PFSK-1 (cell line): ENCODE measurements at regions not wholly inside any gene's neighbourhood (a gene's known extent, or its start where the extent isn't known, plus 50 kb on each side); places are given as distances from the start of the nearest gene placed in this dataset.

Source experiments
- FOXP2 ChIP-seq: optimal IDR thresholded peaks from 2 replicates; pipeline ENCODE3; 2011; ENCODE audit warnings: borderline replicate concordance, control low read depth, inconsistent platforms; ENCODE audit not compliant: insufficient read depth; ENCODE audit errors: extremely low read length, extremely low read depth
- POLR2AphosphoS5 ChIP-seq: IDR thresholded peaks from 2 replicates; pipeline ENCODE4 v1.6.1; 2012; ENCODE audit warnings: low read depth, mild to moderate bottlenecking, control low read depth, low read length, moderate library complexity
- SIN3A ChIP-seq: IDR thresholded peaks from 2 replicates; pipeline ENCODE4 v1.6.1; 2012; ENCODE audit warnings: mild to moderate bottlenecking, low read length, moderate library complexity, borderline replicate concordance; ENCODE audit not compliant: insufficient read depth
- TAF1 ChIP-seq: IDR thresholded peaks from 2 replicates; pipeline ENCODE4 v1.6.1; 2012; ENCODE audit warnings: low read length, control low read depth, borderline replicate concordance; ENCODE audit not compliant: insufficient read depth
- TF ChIP-seq, protein P1 (sequence below), 2 experiments: IDR thresholded peaks; 2 replicates each; pipeline versions ENCODE4 v1.6.1 to v1.8.0; 2011 to 2012; ENCODE audit warnings: low read depth in 2 of 2, low read length in 2 of 2, control low read depth in 1 of 2, inconsistent platforms in 1 of 2, mild to moderate bottlenecking in 1 of 2, moderate library complexity in 1 of 2; ENCODE audit not compliant: insufficient read depth in 1 of 2

DNA sequence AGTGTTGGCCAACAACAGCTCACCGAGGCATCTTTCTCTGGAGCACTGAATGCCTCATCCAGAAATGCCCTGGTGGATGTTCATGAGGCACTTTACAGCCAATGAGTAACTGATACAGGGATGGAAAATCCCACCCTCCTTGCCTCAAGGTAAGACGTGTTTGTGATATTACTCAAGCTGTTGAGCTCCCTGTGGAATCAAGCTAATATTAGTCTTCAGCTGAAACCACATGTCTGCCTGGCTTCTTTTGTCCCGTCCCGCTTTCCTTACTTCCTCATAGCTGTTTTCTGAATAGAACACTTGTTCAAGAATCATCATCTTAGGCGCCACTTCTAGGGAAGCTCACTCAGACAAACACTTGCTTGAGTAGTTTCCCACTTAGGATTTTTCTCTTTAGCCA, 422.4 kb downstream of the INHBA start:
- TF ChIP-seq SIN3A (no peak), TAF1 (no peak), FOXP2 (no peak), POLR2AphosphoS5 (no peak)
- TF ChIP-seq, protein P1, sequence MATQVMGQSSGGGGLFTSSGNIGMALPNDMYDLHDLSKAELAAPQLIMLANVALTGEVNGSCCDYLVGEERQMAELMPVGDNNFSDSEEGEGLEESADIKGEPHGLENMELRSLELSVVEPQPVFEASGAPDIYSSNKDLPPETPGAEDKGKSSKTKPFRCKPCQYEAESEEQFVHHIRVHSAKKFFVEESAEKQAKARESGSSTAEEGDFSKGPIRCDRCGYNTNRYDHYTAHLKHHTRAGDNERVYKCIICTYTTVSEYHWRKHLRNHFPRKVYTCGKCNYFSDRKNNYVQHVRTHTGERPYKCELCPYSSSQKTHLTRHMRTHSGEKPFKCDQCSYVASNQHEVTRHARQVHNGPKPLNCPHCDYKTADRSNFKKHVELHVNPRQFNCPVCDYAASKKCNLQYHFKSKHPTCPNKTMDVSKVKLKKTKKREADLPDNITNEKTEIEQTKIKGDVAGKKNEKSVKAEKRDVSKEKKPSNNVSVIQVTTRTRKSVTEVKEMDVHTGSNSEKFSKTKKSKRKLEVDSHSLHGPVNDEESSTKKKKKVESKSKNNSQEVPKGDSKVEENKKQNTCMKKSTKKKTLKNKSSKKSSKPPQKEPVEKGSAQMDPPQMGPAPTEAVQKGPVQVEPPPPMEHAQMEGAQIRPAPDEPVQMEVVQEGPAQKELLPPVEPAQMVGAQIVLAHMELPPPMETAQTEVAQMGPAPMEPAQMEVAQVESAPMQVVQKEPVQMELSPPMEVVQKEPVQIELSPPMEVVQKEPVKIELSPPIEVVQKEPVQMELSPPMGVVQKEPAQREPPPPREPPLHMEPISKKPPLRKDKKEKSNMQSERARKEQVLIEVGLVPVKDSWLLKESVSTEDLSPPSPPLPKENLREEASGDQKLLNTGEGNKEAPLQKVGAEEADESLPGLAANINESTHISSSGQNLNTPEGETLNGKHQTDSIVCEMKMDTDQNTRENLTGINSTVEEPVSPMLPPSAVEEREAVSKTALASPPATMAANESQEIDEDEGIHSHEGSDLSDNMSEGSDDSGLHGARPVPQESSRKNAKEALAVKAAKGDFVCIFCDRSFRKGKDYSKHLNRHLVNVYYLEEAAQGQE (IDR thresholded peaks at IDR 0.05; ENCODE audit: insufficient read depth in 1 of 2, low read depth in 2 of 2, low read length in 2 of 2), result no peak

DNA sequence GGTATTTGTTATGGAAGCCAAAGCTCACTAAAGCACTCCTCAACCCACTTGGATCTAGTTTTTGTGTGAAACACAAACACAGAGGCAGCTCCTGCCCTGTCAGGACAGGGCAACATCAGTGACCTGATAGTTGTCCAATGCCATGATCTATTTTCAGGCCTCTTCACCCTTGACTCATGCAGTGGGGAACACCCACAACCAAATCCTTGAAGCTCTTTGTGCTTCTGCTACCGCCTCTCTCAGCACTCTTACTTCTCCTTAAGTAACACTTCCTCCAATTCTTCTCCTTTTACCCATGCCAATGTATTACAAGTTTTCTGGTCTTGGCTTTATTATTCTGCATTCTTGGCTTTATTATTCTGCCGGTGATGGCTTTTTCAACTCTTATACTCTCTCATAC, 425.3 kb downstream of the INHBA start:
- TF ChIP-seq POLR2AphosphoS5, result no peak
- no peak for TF ChIP-seq TAF1
- TF ChIP-seq FOXP2, result no peak
- TF ChIP-seq SIN3A, result no peak
- TF ChIP-seq, protein P1 (IDR thresholded peaks at IDR 0.05; ENCODE audit: insufficient read depth in 1 of 2, low read depth in 2 of 2, low read length in 2 of 2), result no peak

DNA sequence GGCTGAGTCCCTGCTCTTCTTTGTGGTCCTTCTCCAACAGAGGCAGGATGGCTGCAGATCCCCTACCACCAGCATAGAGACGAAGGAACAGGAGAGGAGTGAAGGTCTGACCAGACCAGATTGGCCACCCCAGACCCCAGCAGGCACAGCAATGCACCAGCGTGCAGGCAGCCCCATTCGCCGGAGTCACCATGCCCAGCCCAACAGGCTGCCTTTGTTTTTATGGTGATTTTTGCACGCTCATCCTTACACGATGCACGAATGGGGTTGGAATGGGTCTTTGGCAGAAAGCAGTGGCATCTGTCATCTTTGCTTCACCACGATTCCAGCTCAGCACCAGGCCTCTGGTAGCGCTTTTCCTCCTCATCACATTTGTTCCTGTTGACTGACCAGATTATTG, 427.6 kb downstream of the INHBA start:
- TF ChIP-seq, protein P1 (IDR thresholded peaks at IDR 0.05; ENCODE audit: insufficient read depth in 1 of 2, low read depth in 2 of 2, low read length in 2 of 2), result no peak
- TF ChIP-seq POLR2AphosphoS5 (no peak), TAF1 (no peak), FOXP2 (no peak), SIN3A (no peak)

DNA sequence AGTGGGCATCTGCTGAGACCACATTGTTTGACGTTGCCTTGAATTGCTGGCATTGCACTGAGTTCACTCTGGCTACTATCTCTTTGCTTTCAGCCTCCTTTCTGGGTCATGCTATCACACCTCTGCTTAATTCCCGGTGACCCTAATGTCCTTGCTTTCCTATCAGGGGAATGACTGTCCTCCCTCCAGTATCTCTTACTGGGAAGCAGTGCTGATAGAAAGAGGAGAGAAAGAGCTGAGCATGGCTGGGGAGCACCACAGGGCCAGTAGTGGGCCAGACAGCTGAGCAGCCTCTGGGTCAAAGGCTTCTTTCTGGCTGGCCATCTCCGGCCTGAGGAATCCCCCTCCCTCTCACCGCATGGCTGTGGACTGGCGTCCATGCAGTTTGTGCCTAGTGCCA, 428.7 kb downstream of the INHBA start:
- TF ChIP-seq POLR2AphosphoS5, result no peak
- no peak for TF ChIP-seq SIN3A
- TF ChIP-seq TAF1, result no peak
- TF ChIP-seq FOXP2, result no peak
- TF ChIP-seq, protein P1 (IDR thresholded peaks at IDR 0.05; ENCODE audit: insufficient read depth in 1 of 2, low read depth in 2 of 2, low read length in 2 of 2), result no peak

DNA sequence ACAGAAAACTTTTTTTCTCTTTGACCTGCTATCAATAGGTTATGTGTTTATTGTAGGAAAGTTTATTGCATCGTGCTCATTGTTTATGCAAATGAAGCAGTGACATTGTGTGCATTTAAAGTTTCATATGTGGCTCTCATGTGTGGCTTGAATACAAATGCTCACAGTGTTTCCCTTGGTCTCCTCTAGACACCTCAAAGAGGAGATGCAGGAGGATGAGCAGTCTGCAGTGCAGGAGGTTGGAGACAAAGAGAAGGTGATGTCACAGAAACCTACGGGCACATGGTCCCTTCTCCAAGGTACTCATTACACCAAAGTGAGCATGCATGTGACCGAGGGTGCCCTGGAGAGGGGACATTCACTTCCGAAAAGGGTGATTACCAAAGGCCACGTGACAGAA, 430.2 kb downstream of the INHBA start:
- TF ChIP-seq, protein P1 (IDR thresholded peaks at IDR 0.05; ENCODE audit: insufficient read depth in 1 of 2, low read depth in 2 of 2, low read length in 2 of 2), result no peak
- TF ChIP-seq FOXP2 (no peak), POLR2AphosphoS5 (no peak)
